Mucosa of rectum (tissue), 2 donors: ENCODE measurements at regions not wholly inside any gene's neighbourhood (a gene's known extent, or its start where the extent isn't known, plus 50 kb on each side); places are given as distances from the start of the nearest gene placed in this dataset.
"Not testable (repeated sequence)": the region's sequence is repeated elsewhere in the genome, so short reads cannot be mapped to it uniquely, and the experiment has no call there.

Experiments used
- H3K27ac ChIP-seq, 2 donors: one replicate each; pipeline ENCODE4 v1.7.0; 2013; ENCODE audit warnings: inconsistent platforms in 2 of 2, low read depth in 2 of 2, low read length in 2 of 2
- H3K27me3 ChIP-seq, 2 donors: one replicate each; pipeline ENCODE4 v1.7.0; 2013; ENCODE audit warnings: low read length in 2 of 2; ENCODE audit not compliant: control insufficient read depth in 2 of 2, insufficient read depth in 2 of 2
- H3K36me3 ChIP-seq, 2 donors: one replicate each; pipeline ENCODE4 v1.7.0; 2013; ENCODE audit warnings: low read length in 2 of 2; ENCODE audit not compliant: control insufficient read depth in 2 of 2, insufficient read depth in 2 of 2
- H3K4me1 ChIP-seq, 2 donors: one replicate each; pipeline ENCODE4 v1.7.0; 2013; ENCODE audit warnings: low read length in 2 of 2, mild to moderate bottlenecking in 1 of 2; ENCODE audit not compliant: control insufficient read depth in 2 of 2, insufficient read depth in 2 of 2
- H3K4me3 ChIP-seq, 2 donors: one replicate each; pipeline ENCODE4 v1.7.0; 2013; ENCODE audit warnings: low read length in 2 of 2
- H3K9ac ChIP-seq, 2 donors: one replicate each; pipeline ENCODE4 v1.7.0; 2013; ENCODE audit warnings: low read length in 2 of 2, low read depth in 1 of 2, mild to moderate bottlenecking in 1 of 2
- H3K9me3 ChIP-seq, 2 donors: one replicate each; pipeline ENCODE4 v1.7.0; 2013; ENCODE audit warnings: low read length in 2 of 2; ENCODE audit not compliant: control insufficient read depth in 2 of 2
- donor health status: healthy.
- donor health status: Normal muscosa, but diverticular disease.

DNA sequence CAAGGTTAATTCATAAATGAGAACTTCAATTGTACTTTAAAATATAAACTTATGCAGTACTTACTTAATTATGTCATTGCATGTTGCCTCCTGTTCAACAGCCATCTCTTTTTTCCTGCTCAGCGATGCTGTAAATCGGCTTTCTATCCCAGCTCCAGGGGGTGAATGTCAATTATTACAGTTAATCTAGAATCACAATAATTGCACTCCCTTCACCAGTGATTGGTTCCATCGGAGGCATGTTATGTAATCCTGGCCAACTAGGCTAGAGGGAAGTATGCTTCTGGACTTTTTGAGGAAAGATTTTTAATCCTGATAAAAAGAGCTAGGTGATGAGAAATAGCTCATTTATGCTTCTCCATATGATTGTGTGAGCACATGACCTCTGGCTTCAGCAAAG lies 53.8 kb upstream of the SGIP1 start:
- H3K27me3 ChIP-seq: no peaks in the 10 kb centered on the region
- H3K36me3 ChIP-seq: no peaks in the 10 kb centered on the region
- H3K4me1 ChIP-seq: no peaks in the 10 kb centered on the region
- H3K4me3 ChIP-seq: no peak overlapping the region
- H3K9me3 ChIP-seq: no peaks in the 10 kb centered on the region
- no peak overlapping the region for H3K9ac ChIP-seq
- H3K27ac ChIP-seq: no peak overlapping the region

- not testable (repeated sequence) for H3K9ac ChIP-seq, H3K27ac ChIP-seq, H3K4me1 ChIP-seq, H3K27me3 ChIP-seq, H3K36me3 ChIP-seq, H3K9me3 ChIP-seq, H3K4me3 ChIP-seq
Observed at GRCh38 chr1:66481215-66481614, 52.7 kb upstream of the SGIP1 start.
